HG03442 (cell line): ENCODE measurements at regions not wholly inside any gene's neighbourhood (a gene's known extent, or its start where the extent isn't known, plus 50 kb on each side); places are given as distances from the start of the nearest gene placed in this dataset.

Source experiments
- ATAC-seq: cut with Tn5 transposase; IDR thresholded peaks from one replicate; pipeline ENCODE4 v1.9.1; 2021; ENCODE audit warnings: mild to moderate bottlenecking, moderate library complexity; ENCODE audit not compliant: unreplicated experiment

GRCh38 chr2:40886100-40886499, 434.2 kb upstream of the SLC8A1 start:
- no peak for ATAC-seq

- no peak for ATAC-seq
Observed at GRCh38 chr2:40886655-40887054, 434.8 kb upstream of the SLC8A1 start.

- ATAC-seq: no peak
Observed at GRCh38 chr2:40896358-40896757, 444.5 kb upstream of the SLC8A1 start.

- ATAC-seq: no peak
Observed at GRCh38 chr2:40914666-40915065, 462.8 kb upstream of the SLC8A1 start.

- no peak for ATAC-seq
Observed at GRCh38 chr2:40915651-40916050, 463.8 kb upstream of the SLC8A1 start.

GRCh38 chr2:40935349-40935748, 483.5 kb upstream of the SLC8A1 start:
- no peak for ATAC-seq

- no peak for ATAC-seq
Observed at GRCh38 chr2:40937284-40937683, 485.4 kb upstream of the SLC8A1 start.

GRCh38 chr2:40953341-40953740, 501.5 kb upstream of the SLC8A1 start:
- ATAC-seq: no peak

GRCh38 chr2:40955042-40955441, 503.2 kb upstream of the SLC8A1 start:
- ATAC-seq: no peak

- ATAC-seq: no peak
Observed at GRCh38 chr2:40955635-40956034, 503.7 kb upstream of the SLC8A1 start.

- no peak for ATAC-seq
Observed at GRCh38 chr2:40957508-40957907, 505.6 kb upstream of the SLC8A1 start.

- ATAC-seq: no peak
Observed at GRCh38 chr2:40962026-40962425, 510.1 kb upstream of the SLC8A1 start.

- no peak for ATAC-seq
Observed at GRCh38 chr2:40964509-40965250, 512.8 kb upstream of the SLC8A1 start.

- no peak for ATAC-seq
Observed at GRCh38 chr2:40967451-40967850, 515.6 kb upstream of the SLC8A1 start.

- no peak for ATAC-seq
Observed at GRCh38 chr2:40975151-40975550, 523.3 kb upstream of the SLC8A1 start.

- no peak for ATAC-seq
Observed at GRCh38 chr2:40997362-40997761, 545.5 kb upstream of the SLC8A1 start.

- no peak for ATAC-seq
Observed at GRCh38 chr2:41000374-41000773, 548.5 kb upstream of the SLC8A1 start.

GRCh38 chr2:41000906-41001305, 549.0 kb upstream of the SLC8A1 start:
- ATAC-seq: no peak

- ATAC-seq: no peak
Observed at GRCh38 chr2:41004700-41005099, 552.8 kb upstream of the SLC8A1 start.

GRCh38 chr2:41020358-41020757, 568.5 kb upstream of the SLC8A1 start:
- ATAC-seq: no peak

GRCh38 chr2:41024816-41025215, 572.9 kb upstream of the SLC8A1 start:
- ATAC-seq: no peak

- ATAC-seq: peak; percentile 70
Observed at GRCh38 chr2:41026613-41027012, 574.7 kb upstream of the SLC8A1 start.

GRCh38 chr2:41027095-41027494, 575.2 kb upstream of the SLC8A1 start:
- ATAC-seq: no peak
